ENCODE measurements at regions not wholly inside any gene's neighbourhood (a gene's known extent, or its start where the extent isn't known, plus 50 kb on each side); places are given as distances from the start of the nearest gene placed in this dataset.

- TF ChIP-seq, protein P1, sequence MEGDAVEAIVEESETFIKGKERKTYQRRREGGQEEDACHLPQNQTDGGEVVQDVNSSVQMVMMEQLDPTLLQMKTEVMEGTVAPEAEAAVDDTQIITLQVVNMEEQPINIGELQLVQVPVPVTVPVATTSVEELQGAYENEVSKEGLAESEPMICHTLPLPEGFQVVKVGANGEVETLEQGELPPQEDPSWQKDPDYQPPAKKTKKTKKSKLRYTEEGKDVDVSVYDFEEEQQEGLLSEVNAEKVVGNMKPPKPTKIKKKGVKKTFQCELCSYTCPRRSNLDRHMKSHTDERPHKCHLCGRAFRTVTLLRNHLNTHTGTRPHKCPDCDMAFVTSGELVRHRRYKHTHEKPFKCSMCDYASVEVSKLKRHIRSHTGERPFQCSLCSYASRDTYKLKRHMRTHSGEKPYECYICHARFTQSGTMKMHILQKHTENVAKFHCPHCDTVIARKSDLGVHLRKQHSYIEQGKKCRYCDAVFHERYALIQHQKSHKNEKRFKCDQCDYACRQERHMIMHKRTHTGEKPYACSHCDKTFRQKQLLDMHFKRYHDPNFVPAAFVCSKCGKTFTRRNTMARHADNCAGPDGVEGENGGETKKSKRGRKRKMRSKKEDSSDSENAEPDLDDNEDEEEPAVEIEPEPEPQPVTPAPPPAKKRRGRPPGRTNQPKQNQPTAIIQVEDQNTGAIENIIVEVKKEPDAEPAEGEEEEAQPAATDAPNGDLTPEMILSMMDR (conservative IDR thresholded peaks at IDR 0.05; ENCODE audit: low read depth, low read length), result no peak
- no peak for TF ChIP-seq EZH2 (IDR thresholded peaks at IDR 0.05; ENCODE audit: low read length, unreplicated experiment)
Measured at GRCh38 chr2:156383798-156384197, 51.3 kb upstream of the NR4A2 start.

Measured in PC-3 (cell line).